GM23338 (cell line): ENCODE measurements at regions not wholly inside any gene's neighbourhood (a gene's known extent, or its start where the extent isn't known, plus 50 kb on each side); places are given as distances from the start of the nearest gene placed in this dataset.

ENCODE experiments used
- ATAC-seq: fragments of 200-7000 bp; cut with Tn5 transposase; 3 replicates; pipeline ENCODE4 v1.9.1; 2020
- DNase-seq: peaks from one replicate; pipeline ENCODE4 v3.0.0-alpha.2; 2015; ENCODE audit warnings: low spot score
- H2AFZ ChIP-seq: fragments of 200-600 bp; sonication (generic); 2 replicates; pipeline ENCODE4 v1.8.0; 2016; ENCODE audit warnings: antibody characterized with exemption, mild to moderate bottlenecking, moderate library complexity
- H3F3A ChIP-seq: fragments of 200-600 bp; sonication (generic); replicated peaks from 2 replicates; pipeline ENCODE4 v1.8.0; 2017; ENCODE audit warnings: antibody characterized with exemption, mixed run types, low read depth
- H3K27ac ChIP-seq: fragments of 200-600 bp; sonication (generic); 2 replicates; pipeline ENCODE4 v1.6.1; 2016; ENCODE audit warnings: low read depth
- H3K27me3 ChIP-seq: fragments of 200-600 bp; sonication (generic); 2 replicates; pipeline ENCODE4 v1.8.0; 2016; ENCODE audit warnings: mild to moderate bottlenecking, mixed run types, moderate library complexity; ENCODE audit not compliant: insufficient read depth
- H3K36me3 ChIP-seq: fragments of 200-600 bp; sonication (generic); 2 replicates; pipeline ENCODE4 v1.8.0; 2016; ENCODE audit warnings: mild to moderate bottlenecking; ENCODE audit not compliant: insufficient read depth
- H3K4me1 ChIP-seq: fragments of 200-600 bp; sonication (generic); 2 replicates; pipeline ENCODE4 v1.8.0; 2016; ENCODE audit warnings: mild to moderate bottlenecking, moderate library complexity; ENCODE audit not compliant: insufficient read depth
- H3K4me2 ChIP-seq: fragments of 200-600 bp; sonication (generic); 2 replicates; pipeline ENCODE4 v1.7.1; 2017; ENCODE audit warnings: mixed run types
- H3K4me3 ChIP-seq: fragments of 200-600 bp; sonication (generic); 2 replicates; pipeline ENCODE4 v1.6.1; 2016; ENCODE audit warnings: mixed run types
- H3K79me2 ChIP-seq: fragments of 200-600 bp; sonication (generic); replicated peaks from 2 replicates; pipeline ENCODE4 v1.8.0; 2017; ENCODE audit warnings: mild to moderate bottlenecking; ENCODE audit not compliant: insufficient read depth
- H3K9me2 ChIP-seq: fragments of 200-600 bp; sonication (generic); 2 replicates; pipeline ENCODE4 v1.8.0; 2017; ENCODE audit not compliant: insufficient read depth
- H4K20me1 ChIP-seq: fragments of 200-600 bp; sonication (generic); replicated peaks from 2 replicates; pipeline ENCODE4 v1.8.0; 2017; ENCODE audit warnings: mild to moderate bottlenecking; ENCODE audit not compliant: insufficient read depth
- H3K27ac Mint-ChIP-seq: 2 replicates; pipeline ENCODE4 v1.8.0; 2020; ENCODE audit warnings: inconsistent platforms, mild to moderate bottlenecking, moderate library complexity, mixed read lengths
- H3K27me3 Mint-ChIP-seq: 3 replicates; pipeline ENCODE4 v1.8.0; 2022; ENCODE audit warnings: low read depth, mild to moderate bottlenecking, moderate library complexity, mixed read lengths, inconsistent platforms; ENCODE audit not compliant: insufficient read depth, poor library complexity
- H3K36me3 Mint-ChIP-seq: 3 replicates; pipeline ENCODE4 v1.8.0; 2021; ENCODE audit warnings: low read depth, mild to moderate bottlenecking, inconsistent platforms, moderate library complexity, mixed read lengths
- H3K4me1 Mint-ChIP-seq: 3 replicates; pipeline ENCODE4 v1.8.0; 2020; ENCODE audit warnings: mild to moderate bottlenecking, inconsistent platforms, mixed read lengths
- H3K4me3 Mint-ChIP-seq: 3 replicates; pipeline ENCODE4 v1.8.0; 2021; ENCODE audit warnings: moderate library complexity, mild to moderate bottlenecking, inconsistent platforms, mixed read lengths
- H3K9me3 Mint-ChIP-seq: 3 replicates; pipeline ENCODE4 v1.8.0; 2020; ENCODE audit warnings: moderate library complexity, mild to moderate bottlenecking, inconsistent platforms, mixed read lengths
- CREB1 ChIP-seq: fragments of 250-450 bp; sonication (Bioruptor Pico); IDR thresholded peaks from 2 replicates; pipeline ENCODE4 v1.5.0; 2020; ENCODE audit warnings: low read depth, mild to moderate bottlenecking, moderate library complexity
- EZH2 ChIP-seq: fragments of 200-600 bp; sonication (generic); IDR thresholded peaks from one replicate; pipeline ENCODE4 v1.8.0; 2017; ENCODE audit warnings: antibody characterized with exemption, mild to moderate bottlenecking, low read depth; ENCODE audit not compliant: unreplicated experiment
- EZH2phosphoT487 ChIP-seq: fragments of 200-600 bp; sonication (generic); IDR thresholded peaks from one replicate; pipeline ENCODE4 v1.8.1; 2018; ENCODE audit warnings: antibody characterized with exemption; ENCODE audit not compliant: unreplicated experiment
- JUNB ChIP-seq: IDR thresholded peaks from one replicate; pipeline ENCODE4 v1.6.1; 2016; ENCODE audit warnings: antibody characterized with exemption; ENCODE audit not compliant: unreplicated experiment
- NANOG ChIP-seq: IDR thresholded peaks from 2 replicates; pipeline ENCODE4 v1.6.1; 2016; ENCODE audit warnings: antibody characterized with exemption, borderline replicate concordance
- POLR2AphosphoS5 ChIP-seq: IDR thresholded peaks from 2 replicates; pipeline ENCODE4 v1.6.1; 2016; ENCODE audit warnings: antibody characterized with exemption, low read depth
- STAT1 ChIP-seq: IDR thresholded peaks from one replicate; pipeline ENCODE4 v1.6.1; 2016; ENCODE audit warnings: antibody characterized with exemption; ENCODE audit not compliant: unreplicated experiment
- ZNF114 ChIP-seq: fragments of 250-450 bp; sonication (Bioruptor Pico); IDR thresholded peaks from 2 replicates; pipeline ENCODE4 v1.5.0; 2020; ENCODE audit warnings: mild to moderate bottlenecking, moderate library complexity
- ZNF331 ChIP-seq: fragments of 250-450 bp; sonication (Bioruptor Pico); IDR thresholded peaks from 2 replicates; pipeline ENCODE4 v1.5.0; 2020; ENCODE audit warnings: low read depth, mild to moderate bottlenecking, moderate library complexity
- TF ChIP-seq, protein P1 (sequence below): IDR thresholded peaks from 2 replicates; pipeline ENCODE4 v1.6.1; 2016; ENCODE audit warnings: antibody characterized with exemption
- TF ChIP-seq, protein P2 (sequence below): fragments of 250-450 bp; sonication (Bioruptor Pico); IDR thresholded peaks from 2 replicates; pipeline ENCODE4 v1.5.0; 2020; ENCODE audit warnings: mild to moderate bottlenecking, moderate library complexity
- TF ChIP-seq, protein P3 (sequence below), 2 experiments: fragments of 200-600 bp in 1 of 2; sonication (generic) in 1 of 2; conservative IDR thresholded peaks; 2 replicates each; pipeline versions ENCODE4 v1.5.1 to v1.6.1; 2016 to 2017; ENCODE audit warnings: antibody characterized with exemption in 2 of 2, low read depth in 2 of 2, mild to moderate bottlenecking in 2 of 2, moderate library complexity in 1 of 2
- TF ChIP-seq, protein P4 (sequence below): IDR thresholded peaks from one replicate; pipeline ENCODE4 v1.6.1; 2018; ENCODE audit warnings: antibody characterized with exemption; ENCODE audit not compliant: unreplicated experiment

DNA sequence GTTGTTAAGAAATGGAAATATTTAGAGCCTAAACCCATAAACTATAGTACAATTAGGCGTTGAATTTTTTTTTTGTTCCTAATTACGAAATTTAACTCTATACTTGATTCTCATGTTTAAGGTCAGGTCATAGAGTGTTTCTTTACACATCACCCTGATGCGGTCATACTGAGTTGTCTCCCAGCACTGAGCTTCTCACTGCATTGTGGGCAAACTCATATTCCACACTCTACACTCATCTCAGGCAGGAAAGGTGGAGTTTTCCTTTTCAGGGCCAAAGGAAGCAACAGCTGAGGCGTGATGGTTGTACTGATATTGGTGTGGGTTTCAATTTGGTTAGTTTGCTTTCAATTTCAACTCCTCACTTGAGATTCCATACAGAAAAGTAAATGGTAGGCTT is 75.4 kb downstream of the FAT4 start:
- Mint-ChIP-seq H3K9me3 (no peaks in the 10 kb centered on the region; the same call in 2 of the 3 replicates), H3K4me1 (peaks cover 3% of the 10 kb centered on the region), H3K4me3 (no peak overlapping the region), H3K27ac (no peak overlapping the region), H3K36me3 (no peaks in the 10 kb centered on the region), H3K27me3 (no peaks in the 10 kb centered on the region)
- Histone ChIP-seq H4K20me1 (no peaks in the 10 kb centered on the region), H3K4me1 (no peaks in the 10 kb centered on the region), H3F3A (no peaks in the 10 kb centered on the region), H3K4me3 (no peak overlapping the region), H3K79me2 (no peaks in the 10 kb centered on the region), H3K9me2 (no peaks in the 10 kb centered on the region), H3K27me3 (no peaks in the 10 kb centered on the region), H3K4me2 (no peak overlapping the region), H3K27ac (no peak overlapping the region), H3K36me3 (no peaks in the 10 kb centered on the region), H2AFZ (no peak overlapping the region)
- no peak for TF ChIP-seq STAT1
- TF ChIP-seq CREB1 (CRISPR knock-in tag), result no peak
- no peak for TF ChIP-seq JUNB
- TF ChIP-seq POLR2AphosphoS5, result no peak
- TF ChIP-seq, protein P1, sequence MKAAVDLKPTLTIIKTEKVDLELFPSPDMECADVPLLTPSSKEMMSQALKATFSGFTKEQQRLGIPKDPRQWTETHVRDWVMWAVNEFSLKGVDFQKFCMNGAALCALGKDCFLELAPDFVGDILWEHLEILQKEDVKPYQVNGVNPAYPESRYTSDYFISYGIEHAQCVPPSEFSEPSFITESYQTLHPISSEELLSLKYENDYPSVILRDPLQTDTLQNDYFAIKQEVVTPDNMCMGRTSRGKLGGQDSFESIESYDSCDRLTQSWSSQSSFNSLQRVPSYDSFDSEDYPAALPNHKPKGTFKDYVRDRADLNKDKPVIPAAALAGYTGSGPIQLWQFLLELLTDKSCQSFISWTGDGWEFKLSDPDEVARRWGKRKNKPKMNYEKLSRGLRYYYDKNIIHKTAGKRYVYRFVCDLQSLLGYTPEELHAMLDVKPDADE, result no peak
- TF ChIP-seq NANOG, result no peak
- no peak for TF ChIP-seq EZH2phosphoT487
- TF ChIP-seq, protein P2, sequence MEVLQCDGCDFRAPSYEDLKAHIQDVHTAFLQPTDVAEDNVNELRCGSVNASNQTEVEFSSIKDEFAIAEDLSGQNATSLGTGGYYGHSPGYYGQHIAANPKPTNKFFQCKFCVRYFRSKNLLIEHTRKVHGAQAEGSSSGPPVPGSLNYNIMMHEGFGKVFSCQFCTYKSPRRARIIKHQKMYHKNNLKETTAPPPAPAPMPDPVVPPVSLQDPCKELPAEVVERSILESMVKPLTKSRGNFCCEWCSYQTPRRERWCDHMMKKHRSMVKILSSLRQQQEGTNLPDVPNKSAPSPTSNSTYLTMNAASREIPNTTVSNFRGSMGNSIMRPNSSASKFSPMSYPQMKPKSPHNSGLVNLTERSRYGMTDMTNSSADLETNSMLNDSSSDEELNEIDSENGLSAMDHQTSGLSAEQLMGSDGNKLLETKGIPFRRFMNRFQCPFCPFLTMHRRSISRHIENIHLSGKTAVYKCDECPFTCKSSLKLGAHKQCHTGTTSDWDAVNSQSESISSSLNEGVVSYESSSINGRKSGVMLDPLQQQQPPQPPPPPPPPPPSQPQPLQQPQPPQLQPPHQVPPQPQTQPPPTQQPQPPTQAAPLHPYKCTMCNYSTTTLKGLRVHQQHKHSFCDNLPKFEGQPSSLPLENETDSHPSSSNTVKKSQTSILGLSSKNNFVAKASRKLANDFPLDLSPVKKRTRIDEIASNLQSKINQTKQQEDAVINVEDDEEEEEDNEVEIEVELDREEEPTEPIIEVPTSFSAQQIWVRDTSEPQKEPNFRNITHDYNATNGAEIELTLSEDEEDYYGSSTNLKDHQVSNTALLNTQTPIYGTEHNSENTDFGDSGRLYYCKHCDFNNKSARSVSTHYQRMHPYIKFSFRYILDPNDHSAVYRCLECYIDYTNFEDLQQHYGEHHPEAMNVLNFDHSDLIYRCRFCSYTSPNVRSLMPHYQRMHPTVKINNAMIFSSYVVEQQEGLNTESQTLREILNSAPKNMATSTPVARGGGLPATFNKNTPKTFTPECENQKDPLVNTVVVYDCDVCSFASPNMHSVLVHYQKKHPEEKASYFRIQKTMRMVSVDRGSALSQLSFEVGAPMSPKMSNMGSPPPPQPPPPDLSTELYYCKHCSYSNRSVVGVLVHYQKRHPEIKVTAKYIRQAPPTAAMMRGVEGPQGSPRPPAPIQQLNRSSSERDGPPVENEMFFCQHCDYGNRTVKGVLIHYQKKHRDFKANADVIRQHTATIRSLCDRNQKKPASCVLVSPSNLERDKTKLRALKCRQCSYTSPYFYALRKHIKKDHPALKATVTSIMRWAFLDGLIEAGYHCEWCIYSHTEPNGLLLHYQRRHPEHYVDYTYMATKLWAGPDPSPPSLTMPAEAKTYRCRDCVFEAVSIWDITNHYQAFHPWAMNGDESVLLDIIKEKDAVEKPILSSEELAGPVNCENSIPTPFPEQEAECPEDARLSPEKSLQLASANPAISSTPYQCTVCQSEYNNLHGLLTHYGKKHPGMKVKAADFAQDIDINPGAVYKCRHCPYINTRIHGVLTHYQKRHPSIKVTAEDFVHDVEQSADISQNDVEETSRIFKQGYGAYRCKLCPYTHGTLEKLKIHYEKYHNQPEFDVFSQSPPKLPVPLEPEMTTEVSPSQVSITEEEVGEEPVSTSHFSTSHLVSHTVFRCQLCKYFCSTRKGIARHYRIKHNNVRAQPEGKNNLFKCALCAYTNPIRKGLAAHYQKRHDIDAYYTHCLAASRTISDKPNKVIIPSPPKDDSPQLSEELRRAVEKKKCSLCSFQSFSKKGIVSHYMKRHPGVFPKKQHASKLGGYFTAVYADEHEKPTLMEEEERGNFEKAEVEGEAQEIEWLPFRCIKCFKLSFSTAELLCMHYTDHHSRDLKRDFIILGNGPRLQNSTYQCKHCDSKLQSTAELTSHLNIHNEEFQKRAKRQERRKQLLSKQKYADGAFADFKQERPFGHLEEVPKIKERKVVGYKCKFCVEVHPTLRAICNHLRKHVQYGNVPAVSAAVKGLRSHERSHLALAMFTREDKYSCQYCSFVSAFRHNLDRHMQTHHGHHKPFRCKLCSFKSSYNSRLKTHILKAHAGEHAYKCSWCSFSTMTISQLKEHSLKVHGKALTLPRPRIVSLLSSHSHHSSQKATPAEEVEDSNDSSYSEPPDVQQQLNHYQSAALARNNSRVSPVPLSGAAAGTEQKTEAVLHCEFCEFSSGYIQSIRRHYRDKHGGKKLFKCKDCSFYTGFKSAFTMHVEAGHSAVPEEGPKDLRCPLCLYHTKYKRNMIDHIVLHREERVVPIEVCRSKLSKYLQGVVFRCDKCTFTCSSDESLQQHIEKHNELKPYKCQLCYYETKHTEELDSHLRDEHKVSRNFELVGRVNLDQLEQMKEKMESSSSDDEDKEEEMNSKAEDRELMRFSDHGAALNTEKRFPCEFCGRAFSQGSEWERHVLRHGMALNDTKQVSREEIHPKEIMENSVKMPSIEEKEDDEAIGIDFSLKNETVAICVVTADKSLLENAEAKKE (CRISPR knock-in tag), result no peak
- TF ChIP-seq, protein P3, sequence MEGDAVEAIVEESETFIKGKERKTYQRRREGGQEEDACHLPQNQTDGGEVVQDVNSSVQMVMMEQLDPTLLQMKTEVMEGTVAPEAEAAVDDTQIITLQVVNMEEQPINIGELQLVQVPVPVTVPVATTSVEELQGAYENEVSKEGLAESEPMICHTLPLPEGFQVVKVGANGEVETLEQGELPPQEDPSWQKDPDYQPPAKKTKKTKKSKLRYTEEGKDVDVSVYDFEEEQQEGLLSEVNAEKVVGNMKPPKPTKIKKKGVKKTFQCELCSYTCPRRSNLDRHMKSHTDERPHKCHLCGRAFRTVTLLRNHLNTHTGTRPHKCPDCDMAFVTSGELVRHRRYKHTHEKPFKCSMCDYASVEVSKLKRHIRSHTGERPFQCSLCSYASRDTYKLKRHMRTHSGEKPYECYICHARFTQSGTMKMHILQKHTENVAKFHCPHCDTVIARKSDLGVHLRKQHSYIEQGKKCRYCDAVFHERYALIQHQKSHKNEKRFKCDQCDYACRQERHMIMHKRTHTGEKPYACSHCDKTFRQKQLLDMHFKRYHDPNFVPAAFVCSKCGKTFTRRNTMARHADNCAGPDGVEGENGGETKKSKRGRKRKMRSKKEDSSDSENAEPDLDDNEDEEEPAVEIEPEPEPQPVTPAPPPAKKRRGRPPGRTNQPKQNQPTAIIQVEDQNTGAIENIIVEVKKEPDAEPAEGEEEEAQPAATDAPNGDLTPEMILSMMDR (conservative IDR thresholded peaks at IDR 0.05; ENCODE audit: low read depth in 2 of 2), result no peak
- no peak for TF ChIP-seq ZNF331
- TF ChIP-seq ZNF114 (CRISPR knock-in tag), result no peak
- TF ChIP-seq, protein P4, sequence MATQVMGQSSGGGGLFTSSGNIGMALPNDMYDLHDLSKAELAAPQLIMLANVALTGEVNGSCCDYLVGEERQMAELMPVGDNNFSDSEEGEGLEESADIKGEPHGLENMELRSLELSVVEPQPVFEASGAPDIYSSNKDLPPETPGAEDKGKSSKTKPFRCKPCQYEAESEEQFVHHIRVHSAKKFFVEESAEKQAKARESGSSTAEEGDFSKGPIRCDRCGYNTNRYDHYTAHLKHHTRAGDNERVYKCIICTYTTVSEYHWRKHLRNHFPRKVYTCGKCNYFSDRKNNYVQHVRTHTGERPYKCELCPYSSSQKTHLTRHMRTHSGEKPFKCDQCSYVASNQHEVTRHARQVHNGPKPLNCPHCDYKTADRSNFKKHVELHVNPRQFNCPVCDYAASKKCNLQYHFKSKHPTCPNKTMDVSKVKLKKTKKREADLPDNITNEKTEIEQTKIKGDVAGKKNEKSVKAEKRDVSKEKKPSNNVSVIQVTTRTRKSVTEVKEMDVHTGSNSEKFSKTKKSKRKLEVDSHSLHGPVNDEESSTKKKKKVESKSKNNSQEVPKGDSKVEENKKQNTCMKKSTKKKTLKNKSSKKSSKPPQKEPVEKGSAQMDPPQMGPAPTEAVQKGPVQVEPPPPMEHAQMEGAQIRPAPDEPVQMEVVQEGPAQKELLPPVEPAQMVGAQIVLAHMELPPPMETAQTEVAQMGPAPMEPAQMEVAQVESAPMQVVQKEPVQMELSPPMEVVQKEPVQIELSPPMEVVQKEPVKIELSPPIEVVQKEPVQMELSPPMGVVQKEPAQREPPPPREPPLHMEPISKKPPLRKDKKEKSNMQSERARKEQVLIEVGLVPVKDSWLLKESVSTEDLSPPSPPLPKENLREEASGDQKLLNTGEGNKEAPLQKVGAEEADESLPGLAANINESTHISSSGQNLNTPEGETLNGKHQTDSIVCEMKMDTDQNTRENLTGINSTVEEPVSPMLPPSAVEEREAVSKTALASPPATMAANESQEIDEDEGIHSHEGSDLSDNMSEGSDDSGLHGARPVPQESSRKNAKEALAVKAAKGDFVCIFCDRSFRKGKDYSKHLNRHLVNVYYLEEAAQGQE, result no peak
- TF ChIP-seq EZH2, result no peak
- no peak for DNase-seq
- ATAC-seq, result no peak
